Activated CD4-positive, alpha-beta T cell treated with anti-CD3 and anti-CD28 coated beads, Interleukin-2, amount 50 U/mL, for 48 hours (primary cell): ENCODE measurements at regions not wholly inside any gene's neighbourhood (a gene's known extent, or its start where the extent isn't known, plus 50 kb on each side); places are given as distances from the start of the nearest gene placed in this dataset.
"Not testable (repeated sequence)": the region's sequence is repeated elsewhere in the genome, so short reads cannot be mapped to it uniquely, and the experiment has no call there.

Source experiments
- DNase-seq, 2 experiments: peaks; one replicate each; pipeline ENCODE4 v3.0.0-alpha.2; 2020

GRCh38 chr11:42329929-42330565 is 870.6 kb upstream of the LRRC4C start:
- DNase-seq: no peak

- no peak for DNase-seq
Measured at GRCh38 chr11:42337786-42338455, 878.5 kb upstream of the LRRC4C start.

GRCh38 chr11:42344204-42344792 is 884.8 kb upstream of the LRRC4C start:
- DNase-seq: no peak

- no peak for DNase-seq
Measured at GRCh38 chr11:42345933-42346332, 886.5 kb upstream of the LRRC4C start.

GRCh38 chr11:42363701-42364100 is 904.2 kb upstream of the LRRC4C start:
- DNase-seq: no peak

GRCh38 chr11:42390116-42390515 is 921.7 kb upstream of the API5 start:
- DNase-seq: no peak

- no peak for DNase-seq
Measured at GRCh38 chr11:42397483-42397882, 914.3 kb upstream of the API5 start.

GRCh38 chr11:42407341-42407740 is 904.5 kb upstream of the API5 start:
- DNase-seq: no peak

GRCh38 chr11:42410251-42410955 is 901.4 kb upstream of the API5 start:
- DNase-seq: no peak

GRCh38 chr11:42412590-42412989 is 899.2 kb upstream of the API5 start:
- DNase-seq: no peak

- DNase-seq: no peak
Measured at GRCh38 chr11:42417691-42418090, 894.1 kb upstream of the API5 start.

GRCh38 chr11:42422090-42422489 is 889.7 kb upstream of the API5 start:
- no peak for DNase-seq

- not testable (repeated sequence) for DNase-seq
Measured at GRCh38 chr11:42434911-42435310, 876.9 kb upstream of the API5 start.

GRCh38 chr11:42444406-42444805 is 867.4 kb upstream of the API5 start:
- no peak for DNase-seq

GRCh38 chr11:42462558-42463310 is 849.1 kb upstream of the API5 start:
- DNase-seq: no peak

GRCh38 chr11:42465623-42466022 is 846.2 kb upstream of the API5 start:
- no peak for DNase-seq

- DNase-seq: no peak
Measured at GRCh38 chr11:42473106-42473505, 838.7 kb upstream of the API5 start.

- no peak for DNase-seq
Measured at GRCh38 chr11:42482822-42483221, 829.0 kb upstream of the API5 start.

- no peak for DNase-seq
Measured at GRCh38 chr11:42490506-42490905, 821.3 kb upstream of the API5 start.

- no peak for DNase-seq
Measured at GRCh38 chr11:42494459-42494858, 817.3 kb upstream of the API5 start.

GRCh38 chr11:42498971-42499370 is 812.8 kb upstream of the API5 start:
- no peak for DNase-seq

- DNase-seq: no peak
Measured at GRCh38 chr11:42502151-42502550, 809.6 kb upstream of the API5 start.

- no peak for DNase-seq
Measured at GRCh38 chr11:42521994-42522393, 789.8 kb upstream of the API5 start.
